IPS-20b (cell line): ENCODE measurements at regions not wholly inside any gene's neighbourhood (a gene's known extent, or its start where the extent isn't known, plus 50 kb on each side); places are given as distances from the start of the nearest gene placed in this dataset.

Experiments
- H3K27ac ChIP-seq: one replicate; pipeline ENCODE4 v1.5.1; 2013; ENCODE audit warnings: low read length
- H3K27me3 ChIP-seq: 2 replicates; pipeline ENCODE4 v1.6.1; 2013; ENCODE audit warnings: mild to moderate bottlenecking, low read length, inconsistent platforms; ENCODE audit not compliant: insufficient read depth
- H3K36me3 ChIP-seq: 2 replicates; pipeline ENCODE4 v1.6.1; 2013; ENCODE audit warnings: low read depth, mild to moderate bottlenecking, inconsistent platforms, low read length, moderate library complexity; ENCODE audit not compliant: insufficient read depth
- H3K4me1 ChIP-seq: 2 replicates; pipeline ENCODE4 v1.6.1; 2013; ENCODE audit warnings: mild to moderate bottlenecking, control low read depth, inconsistent platforms, low read length, moderate library complexity; ENCODE audit not compliant: insufficient read depth
- H3K4me3 ChIP-seq: 2 replicates; pipeline ENCODE4 v1.5.1; 2013; ENCODE audit warnings: mild to moderate bottlenecking, low read length, inconsistent platforms
- H3K9ac ChIP-seq: 2 replicates; pipeline ENCODE4 v1.6.1; 2013; ENCODE audit warnings: low read depth, mild to moderate bottlenecking, inconsistent platforms, low read length, moderate library complexity
- H3K9me3 ChIP-seq: 2 replicates; pipeline ENCODE4 v1.6.1; 2013; ENCODE audit warnings: mild to moderate bottlenecking, low read depth, low read length, inconsistent platforms; ENCODE audit not compliant: insufficient read depth

DNA sequence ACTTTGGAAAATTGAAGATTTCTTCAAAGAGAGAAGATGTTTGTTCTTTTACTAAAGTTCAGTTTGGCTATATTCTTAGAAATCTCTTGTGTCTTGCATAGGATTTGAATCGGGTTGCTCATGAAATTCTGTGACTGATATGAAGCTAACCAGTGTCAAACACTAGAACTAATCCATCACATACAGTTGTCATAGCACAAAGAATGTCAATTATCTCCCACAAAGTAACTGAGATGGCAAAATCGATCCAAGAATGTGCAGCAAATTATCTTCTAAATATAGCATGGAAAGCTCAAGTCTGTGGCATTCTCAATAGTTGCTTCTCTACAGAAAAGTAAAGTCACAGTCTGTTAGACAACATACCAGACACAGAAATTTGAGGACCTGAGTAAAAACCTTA, 768.1 kb upstream of the LRRN3 start:
- Histone ChIP-seq H3K4me1 (peaks cover 5% of the 10 kb centered on the region; the same call in 1 of the 2 replicates), H3K36me3 (no peaks in the 10 kb centered on the region), H3K9me3 (peaks cover 13% of the 10 kb centered on the region; the same call in 1 of the 2 replicates), H3K4me3 (no peak overlapping the region), H3K27ac (no peak overlapping the region), H3K9ac (no peak overlapping the region), H3K27me3 (no peaks in the 10 kb centered on the region)

- H3K9me3 ChIP-seq: no peaks in the 10 kb centered on the region
- H3K4me3 ChIP-seq: no peak overlapping the region
- H3K4me1 ChIP-seq: no peaks in the 10 kb centered on the region
- H3K27ac ChIP-seq: no peak overlapping the region
- H3K9ac ChIP-seq: no peak overlapping the region
- no peaks in the 10 kb centered on the region for H3K36me3 ChIP-seq
- no peaks in the 10 kb centered on the region for H3K27me3 ChIP-seq
Observed at GRCh38 chr7:110326966-110327365, 764.0 kb upstream of the LRRN3 start.

GRCh38 chr7:110336423-110336822, 754.5 kb upstream of the LRRN3 start:
- H3K4me1 ChIP-seq: no peaks in the 10 kb centered on the region
- H3K27me3 ChIP-seq: no peaks in the 10 kb centered on the region
- H3K9ac ChIP-seq: no peak overlapping the region
- H3K4me3 ChIP-seq: no peak overlapping the region
- no peak overlapping the region for H3K27ac ChIP-seq
- no peaks in the 10 kb centered on the region for H3K9me3 ChIP-seq
- no peaks in the 10 kb centered on the region for H3K36me3 ChIP-seq

DNA sequence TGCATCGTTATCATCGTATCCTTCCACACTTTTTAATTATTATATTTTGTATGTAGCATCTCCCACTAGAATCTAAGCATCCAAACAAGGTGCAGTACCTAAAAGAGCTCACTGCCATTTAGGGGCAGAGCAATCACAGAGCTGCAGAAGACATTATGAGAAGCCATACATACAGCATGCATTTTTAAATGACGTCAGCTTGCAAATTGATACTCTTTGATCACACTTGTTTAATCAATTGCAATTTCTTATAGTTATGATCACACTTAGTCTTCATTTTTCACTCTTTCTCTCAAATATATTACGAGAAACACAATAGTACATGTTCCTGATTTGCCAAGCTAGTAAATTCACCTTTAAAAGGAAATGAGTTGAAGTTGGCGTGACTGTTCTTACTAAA, 753.3 kb upstream of the LRRN3 start:
- H3K4me3 ChIP-seq: no peak overlapping the region
- H3K9ac ChIP-seq: no peak overlapping the region
- H3K27me3 ChIP-seq: no peaks in the 10 kb centered on the region
- H3K36me3 ChIP-seq: no peaks in the 10 kb centered on the region
- no peaks in the 10 kb centered on the region for H3K9me3 ChIP-seq
- no peaks in the 10 kb centered on the region for H3K4me1 ChIP-seq
- no peak overlapping the region for H3K27ac ChIP-seq

- H3K9ac ChIP-seq: no peak overlapping the region
- H3K27me3 ChIP-seq: no peaks in the 10 kb centered on the region
- no peak overlapping the region for H3K4me3 ChIP-seq
- no peaks in the 10 kb centered on the region for H3K4me1 ChIP-seq
- no peaks in the 10 kb centered on the region for H3K9me3 ChIP-seq
- H3K27ac ChIP-seq: no peak overlapping the region
- no peaks in the 10 kb centered on the region for H3K36me3 ChIP-seq
Observed at GRCh38 chr7:110347081-110347480, 743.8 kb upstream of the LRRN3 start.

DNA sequence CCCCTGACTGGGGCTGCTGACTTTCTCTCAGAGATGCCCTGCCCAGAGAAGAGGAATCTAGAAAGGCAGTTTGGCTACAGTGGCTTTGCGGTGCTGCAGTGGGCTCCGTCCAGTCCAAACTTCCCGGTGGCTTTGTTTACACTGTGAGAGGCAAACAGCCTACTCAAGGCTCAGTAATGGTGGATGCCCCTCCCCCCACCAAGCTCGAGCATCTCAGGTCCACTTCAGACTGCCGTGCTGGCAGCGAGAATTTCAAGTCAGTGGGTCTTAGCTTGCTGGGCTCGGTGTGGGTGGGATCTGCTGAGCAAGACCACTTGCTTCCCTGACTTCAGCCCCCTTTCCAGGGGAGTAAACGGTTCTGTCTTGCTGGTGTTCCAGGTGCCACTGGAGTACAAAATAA, 734.5 kb upstream of the LRRN3 start:
- no peak overlapping the region for H3K9ac ChIP-seq
- H3K4me3 ChIP-seq: no peak overlapping the region
- no peaks in the 10 kb centered on the region for H3K36me3 ChIP-seq
- no peaks in the 10 kb centered on the region for H3K27me3 ChIP-seq
- H3K27ac ChIP-seq: no peak overlapping the region
- H3K9me3 ChIP-seq: no peaks in the 10 kb centered on the region
- H3K4me1 ChIP-seq: no peaks in the 10 kb centered on the region

GRCh38 chr7:110358028-110358427, 732.9 kb upstream of the LRRN3 start:
- no peak overlapping the region for H3K9ac ChIP-seq

GRCh38 chr7:110371709-110372108, 719.2 kb upstream of the LRRN3 start:
- Histone ChIP-seq H3K9me3 (no peaks in the 10 kb centered on the region), H3K4me3 (no peak overlapping the region), H3K9ac (no peak overlapping the region), H3K36me3 (no peaks in the 10 kb centered on the region), H3K27ac (no peak overlapping the region), H3K27me3 (no peaks in the 10 kb centered on the region), H3K4me1 (no peaks in the 10 kb centered on the region)

More at GRCh38 chr7:110358028-110358427, 732.9 kb upstream of the LRRN3 start:
- Histone ChIP-seq H3K27ac (no peak overlapping the region), H3K36me3 (no peaks in the 10 kb centered on the region), H3K9me3 (no peaks in the 10 kb centered on the region), H3K27me3 (no peaks in the 10 kb centered on the region), H3K4me3 (no peak overlapping the region), H3K4me1 (no peaks in the 10 kb centered on the region)

DNA sequence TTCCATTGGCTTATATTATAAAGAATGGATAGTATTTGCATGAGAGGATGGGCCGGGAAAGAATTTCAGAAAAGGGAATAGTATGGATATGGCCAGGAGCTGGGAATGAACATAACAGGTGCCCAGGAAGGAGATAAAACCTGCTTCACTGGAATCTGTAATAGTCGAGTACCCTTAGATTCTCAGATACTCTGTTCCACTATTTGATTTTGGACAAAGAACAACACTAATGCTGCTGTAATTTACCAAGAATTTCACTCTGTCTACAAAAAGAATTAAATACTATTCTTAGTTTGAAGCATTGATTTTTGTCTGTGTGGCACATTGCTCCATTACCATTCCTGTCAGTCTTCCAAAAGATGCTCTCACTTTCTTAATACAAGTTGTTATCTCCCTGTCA, 718.2 kb upstream of the LRRN3 start:
- Histone ChIP-seq H3K36me3 (no peaks in the 10 kb centered on the region), H3K4me1 (no peaks in the 10 kb centered on the region), H3K9ac (no peak overlapping the region), H3K27me3 (no peaks in the 10 kb centered on the region), H3K9me3 (no peaks in the 10 kb centered on the region), H3K4me3 (no peak overlapping the region), H3K27ac (no peak overlapping the region)

DNA sequence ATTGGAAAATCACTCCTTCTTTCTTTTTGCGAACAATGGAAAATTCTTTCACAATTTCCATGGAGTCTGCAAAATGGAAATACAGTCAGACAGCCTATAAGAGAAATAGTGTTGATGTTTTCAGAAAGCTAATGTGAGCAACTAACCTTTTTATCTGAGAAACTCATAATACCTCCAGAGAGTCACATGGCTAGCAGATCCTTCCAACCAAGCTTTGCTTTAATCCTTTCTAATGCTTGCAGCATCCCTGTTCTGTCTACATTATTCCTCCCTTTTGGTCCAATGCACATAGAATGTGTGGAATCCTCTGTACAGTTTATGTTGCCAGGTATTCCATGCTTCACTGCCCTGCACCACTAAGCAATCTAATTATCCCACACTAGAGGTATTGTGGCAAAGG, 717.5 kb upstream of the LRRN3 start:
- Histone ChIP-seq H3K4me1 (no peaks in the 10 kb centered on the region), H3K9ac (no peak overlapping the region), H3K27me3 (no peaks in the 10 kb centered on the region), H3K27ac (no peak overlapping the region), H3K36me3 (no peaks in the 10 kb centered on the region), H3K4me3 (no peak overlapping the region), H3K9me3 (no peaks in the 10 kb centered on the region)

DNA sequence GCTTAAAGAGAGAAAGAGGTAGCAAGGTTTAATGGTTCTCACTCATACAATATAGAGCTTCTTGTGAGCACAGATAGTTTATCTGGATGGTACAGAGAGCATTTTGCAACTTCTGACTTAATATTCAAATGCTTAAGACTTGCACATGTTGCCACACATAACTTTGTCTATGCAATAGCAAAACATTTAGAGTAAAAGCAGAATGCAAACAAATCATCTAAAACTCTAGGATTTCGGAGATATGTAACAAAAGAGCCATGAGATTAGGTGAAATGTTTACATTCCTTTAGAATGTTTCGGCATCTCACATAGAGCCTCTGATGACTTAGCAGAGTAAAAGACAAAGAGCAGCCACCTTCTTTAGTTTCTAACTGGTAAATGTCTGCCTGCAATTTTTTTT, 717.1 kb upstream of the LRRN3 start:
- no peak overlapping the region for H3K27ac ChIP-seq
- no peaks in the 10 kb centered on the region for H3K27me3 ChIP-seq
- no peaks in the 10 kb centered on the region for H3K4me1 ChIP-seq
- no peaks in the 10 kb centered on the region for H3K36me3 ChIP-seq
- no peaks in the 10 kb centered on the region for H3K9me3 ChIP-seq
- no peak overlapping the region for H3K4me3 ChIP-seq
- H3K9ac ChIP-seq: no peak overlapping the region

- no peak overlapping the region for H3K27ac ChIP-seq
Observed at GRCh38 chr7:110375068-110375467, 715.9 kb upstream of the LRRN3 start.

DNA sequence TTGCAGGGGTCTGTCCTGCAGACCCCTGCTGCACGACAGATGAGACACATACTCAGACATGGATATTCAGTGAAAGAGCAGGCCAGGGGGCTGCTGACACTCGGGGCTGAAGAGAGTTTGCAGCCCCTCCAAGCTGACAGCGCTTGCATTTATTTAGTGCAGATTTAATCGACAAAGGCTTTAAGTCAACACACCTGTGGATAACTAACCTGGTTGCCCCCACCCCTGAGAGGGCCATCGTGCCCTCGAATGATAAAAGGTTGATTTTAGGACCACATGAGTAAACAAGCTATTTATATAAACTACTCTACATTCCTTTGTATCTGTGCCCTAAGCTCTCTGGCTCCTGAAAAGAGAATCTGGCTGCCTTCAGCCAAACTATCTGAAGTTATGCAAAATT, 708.2 kb upstream of the LRRN3 start:
- Histone ChIP-seq H3K4me3 (no peak overlapping the region; the same call in 1 of the 2 replicates), H3K4me1 (peaks cover 17% of the 10 kb centered on the region), H3K9me3 (no peaks in the 10 kb centered on the region)

More at GRCh38 chr7:110375068-110375467, 715.9 kb upstream of the LRRN3 start:
- Histone ChIP-seq H3K9ac (no peak overlapping the region), H3K4me3 (no peak overlapping the region), H3K27me3 (no peaks in the 10 kb centered on the region), H3K36me3 (no peaks in the 10 kb centered on the region), H3K9me3 (no peaks in the 10 kb centered on the region), H3K4me1 (no peaks in the 10 kb centered on the region)

More for the DNA sequence above, 708.2 kb upstream of the LRRN3 start:
- H3K9ac ChIP-seq: no peak overlapping the region
- H3K27me3 ChIP-seq: no peaks in the 10 kb centered on the region
- no peaks in the 10 kb centered on the region for H3K36me3 ChIP-seq
- no peak overlapping the region for H3K27ac ChIP-seq
